CD4-positive, alpha-beta T cell treated with Interleukin-4 for 1 hour (primary cell): ENCODE measurements at regions not wholly inside any gene's neighbourhood (a gene's known extent, or its start where the extent isn't known, plus 50 kb on each side); places are given as distances from the start of the nearest gene placed in this dataset.
"Not testable (repeated sequence)": the region's sequence is repeated elsewhere in the genome, so short reads cannot be mapped to it uniquely, and the experiment has no call there.

ENCODE experiments used
- DNase-seq, 2 donors: peaks; one replicate each; pipeline ENCODE4 v3.0.0-alpha.2; 2020 to 2022

DNA sequence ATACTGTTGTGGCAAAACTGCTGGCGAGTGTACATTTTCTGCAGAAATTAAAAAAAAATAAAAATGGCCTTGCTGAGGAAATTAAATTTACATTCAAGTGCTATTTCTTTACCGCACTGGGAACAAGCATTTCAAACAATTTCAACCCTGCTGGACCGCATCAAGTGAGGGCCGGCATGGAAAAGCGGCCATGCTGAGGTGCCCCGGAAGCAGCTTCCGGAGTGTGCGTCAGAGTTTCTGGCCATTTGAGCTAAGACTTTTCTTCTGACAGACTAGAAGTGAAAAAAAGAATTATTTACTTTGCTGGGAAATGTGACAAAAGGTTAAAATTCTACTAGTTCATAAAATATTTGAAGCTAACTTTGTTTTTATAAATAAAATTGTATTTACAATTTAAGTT is 337.0 kb downstream of the CACNA1B start:
- DNase-seq = not testable (repeated sequence)

DNA sequence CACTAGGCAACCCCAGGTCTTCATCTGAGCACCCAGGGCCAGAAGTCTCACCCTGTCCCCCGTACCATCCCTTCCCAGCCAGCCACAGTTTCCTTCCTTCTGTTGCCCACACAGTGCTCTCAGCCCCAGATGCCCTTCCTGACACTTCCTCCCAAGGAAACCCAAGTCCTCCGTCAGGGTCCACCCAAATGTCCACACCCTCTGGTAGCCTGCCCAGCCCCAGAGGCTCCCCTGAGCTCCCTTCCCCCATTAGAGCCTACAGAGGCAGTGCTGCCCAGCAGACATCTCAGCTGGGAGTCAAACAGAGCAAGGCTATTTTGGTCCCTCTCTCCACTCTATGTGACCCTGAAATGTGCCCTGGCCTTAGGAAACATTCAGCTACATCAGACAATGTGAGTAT is 338.0 kb downstream of the CACNA1B start:
- not testable (repeated sequence) for DNase-seq

DNA sequence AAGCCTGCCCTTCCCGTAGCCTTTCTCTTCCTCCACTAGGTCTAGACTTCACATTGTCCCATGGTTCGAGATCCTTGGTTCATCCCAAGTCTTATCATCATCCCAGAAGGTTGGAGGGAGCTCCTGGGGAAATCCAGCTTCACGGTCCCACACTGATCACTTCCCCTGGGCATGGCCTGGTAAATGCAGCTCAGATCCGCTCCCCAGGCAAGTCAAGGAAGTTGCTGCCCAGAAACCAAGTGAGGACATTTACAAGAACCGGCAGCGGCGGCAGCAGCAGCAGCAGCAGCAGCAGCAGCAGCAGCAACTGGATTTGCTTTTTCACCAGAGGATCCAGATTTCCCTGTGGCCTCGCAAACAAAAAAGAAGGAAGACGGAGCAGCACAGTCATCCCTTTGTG is 339.2 kb downstream of the CACNA1B start:
- DNase-seq = not testable (repeated sequence)

DNA sequence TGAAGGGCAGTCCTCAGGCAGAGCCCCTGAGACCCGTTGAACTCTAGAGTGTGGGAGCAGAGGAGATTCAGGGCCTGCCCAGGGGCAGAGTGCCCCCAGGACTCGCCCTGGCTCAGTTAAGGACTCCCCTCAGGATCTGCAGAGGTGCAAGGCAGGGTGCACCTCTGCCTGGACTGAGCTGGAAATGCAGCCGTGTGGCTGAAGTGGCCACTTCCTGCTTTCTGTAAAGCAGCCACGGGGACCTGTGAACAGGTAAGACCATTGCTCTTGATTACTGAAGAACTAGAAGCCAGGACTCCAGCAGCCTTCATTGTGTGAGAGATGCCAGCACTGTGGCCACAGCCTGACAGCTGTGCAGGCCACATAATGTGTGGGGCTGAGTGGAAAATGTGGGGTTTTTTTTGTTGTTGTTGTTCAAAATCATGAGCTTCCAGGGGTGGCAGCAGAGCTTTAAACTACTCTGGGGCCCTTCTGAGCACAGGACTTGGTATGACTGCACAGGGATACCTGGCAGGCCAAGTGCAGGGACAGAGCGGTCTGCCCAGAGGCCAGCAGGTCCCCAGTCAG is 339.8 kb downstream of the CACNA1B start:
- not testable (repeated sequence) for DNase-seq

DNA sequence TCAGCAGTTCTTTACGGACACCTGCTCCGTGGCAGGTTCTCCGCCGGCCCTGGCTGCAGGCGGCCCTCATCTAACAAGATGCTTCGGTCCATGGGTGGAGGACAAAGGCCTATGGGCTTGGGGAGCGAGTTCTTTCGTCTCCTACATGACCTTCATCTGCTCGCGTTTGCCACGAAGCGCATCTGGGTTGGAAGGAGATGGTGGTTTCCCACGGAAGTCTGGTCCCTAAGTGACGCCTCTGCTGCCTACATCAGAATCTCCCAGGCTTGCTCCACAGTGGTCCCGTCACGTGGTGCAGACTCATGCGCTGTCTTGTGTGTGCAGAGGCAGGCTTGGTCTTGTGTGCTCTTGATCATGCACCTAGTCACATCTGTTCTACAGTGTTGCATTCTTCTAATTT is 341.7 kb downstream of the CACNA1B start:
- DNase-seq = peak in 1 of 2 donors; percentile 22

DNA sequence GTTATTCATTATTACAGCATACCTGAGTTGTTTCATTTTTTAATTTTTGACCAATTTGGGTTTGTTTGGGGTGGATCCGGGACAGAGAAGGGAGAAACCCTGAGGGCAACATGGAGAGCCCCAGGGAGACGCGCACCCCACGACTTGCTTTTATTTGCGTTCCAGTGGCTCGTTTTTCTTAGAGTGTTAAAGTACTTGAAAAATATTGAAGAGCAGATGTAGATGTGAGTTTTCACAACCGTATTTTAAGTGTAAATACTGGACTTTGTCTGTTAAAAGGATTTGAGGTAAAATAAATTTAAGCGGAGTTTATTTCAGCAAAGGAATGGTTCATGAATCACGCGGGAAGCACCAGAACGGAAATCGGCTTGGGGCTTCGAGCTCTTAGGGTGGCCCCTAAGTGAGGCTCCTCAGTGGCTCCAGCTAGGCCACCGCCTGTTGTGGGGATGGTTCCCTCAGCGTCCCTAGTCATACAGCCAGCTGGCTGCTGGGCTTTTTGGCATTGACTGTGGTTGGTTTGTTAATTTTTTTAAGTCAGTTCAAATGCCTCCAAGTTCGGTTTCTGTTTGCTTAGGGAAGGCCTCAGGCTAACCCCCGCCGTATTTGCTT is 344.0 kb downstream of the CACNA1B start:
- DNase-seq = not testable (repeated sequence)

DNA sequence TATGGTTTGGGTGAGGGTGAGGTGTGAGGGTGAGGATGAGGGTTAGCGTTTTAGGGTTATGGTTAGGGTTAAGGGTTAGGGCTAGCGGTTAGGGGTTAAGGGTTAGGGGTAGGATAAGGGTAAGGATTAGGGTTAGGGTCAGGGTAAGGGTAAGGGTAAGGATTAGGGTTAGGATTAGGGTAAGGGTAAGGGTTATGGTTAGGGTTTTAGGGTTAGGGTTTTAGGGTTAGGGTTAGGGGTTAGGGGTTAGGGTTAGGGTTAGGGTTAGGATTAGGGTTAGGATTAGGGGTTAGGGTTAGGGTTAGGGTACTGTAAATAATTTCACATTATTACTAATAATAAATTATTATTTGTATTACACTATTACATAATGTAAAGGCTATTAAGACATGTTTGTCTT is 359.5 kb downstream of the CACNA1B start:
- DNase-seq = not testable (repeated sequence)

DNA sequence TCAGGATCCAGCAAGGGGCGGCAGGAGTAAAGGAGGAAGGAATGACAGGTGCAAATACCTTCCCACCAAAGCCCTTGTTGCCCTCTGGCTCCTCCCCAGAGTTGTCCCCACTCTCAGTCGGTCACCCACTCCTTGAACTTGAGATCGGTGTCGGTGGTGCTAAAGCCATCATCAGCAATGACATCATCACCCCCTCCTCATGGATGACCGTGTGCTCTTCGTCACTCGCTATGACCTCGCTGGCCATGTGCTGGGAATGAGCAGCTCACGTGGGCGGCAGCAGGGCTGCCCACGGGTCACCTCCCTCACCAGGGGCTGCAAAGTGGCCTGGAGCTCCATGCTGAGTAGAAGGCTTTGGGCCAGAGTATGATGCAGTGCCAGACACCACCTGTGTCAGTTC is 405.3 kb downstream of the CACNA1B start:
- DNase-seq = not testable (repeated sequence)
